ENCODE measurements at regions not wholly inside any gene's neighbourhood (a gene's known extent, or its start where the extent isn't known, plus 50 kb on each side); places are given as distances from the start of the nearest gene placed in this dataset.

GRCh38 chr12:67877727-67878126 is 111.5 kb upstream of the IFNG-AS1 start:
- H3K9me2 ChIP-seq: no peaks in the 10 kb centered on the region
- H3K4me2 ChIP-seq: no peak overlapping the region
- H3K27ac ChIP-seq (ENCODE audit: low read depth in 2 of 2, low read length in 1 of 2): no peak overlapping the region
- no peaks in the 10 kb centered on the region for H3K79me2 ChIP-seq (ENCODE audit: insufficient read depth)
- POLR2A ChIA-PET: no interaction called here
- no peaks in the 10 kb centered on the region for H4K20me1 ChIP-seq (ENCODE audit: insufficient read depth)
- H3K27me3 ChIP-seq (ENCODE audit: insufficient read depth): no peaks in the 10 kb centered on the region
- no peaks in the 10 kb centered on the region for H3K4me1 ChIP-seq (ENCODE audit: control insufficient read depth in 1 of 2, insufficient read depth in 2 of 2, low read depth in 1 of 2, low read length in 1 of 2)
- DNase-seq: no peak
- H3K9me3 ChIP-seq: no peaks in the 10 kb centered on the region
- CTCF ChIA-PET: interaction anchor here (1.1 kb wide), 1 partner anchor 9 kb away, joined by 3 read pairs; no protein-coding TSS in a partner anchor
- H3F3A ChIP-seq (replicated peaks; ENCODE audit: insufficient read depth): no peaks in the 10 kb centered on the region
- H2AFZ ChIP-seq (ENCODE audit: low read depth): no peak overlapping the region
- TF ChIP-seq EZH2phosphoT487 (IDR thresholded peaks at IDR 0.05; ENCODE audit: borderline replicate concordance, low read depth): no peak
- no peak for TF ChIP-seq RAD21 (IDR thresholded peaks at IDR 0.05; ENCODE audit: low read length)
- no peak for TF ChIP-seq MAX (IDR thresholded peaks at IDR 0.05; ENCODE audit: low read depth)
- no peak for TF ChIP-seq MEF2A (IDR thresholded peaks at IDR 0.05; ENCODE audit: borderline replicate concordance, low read depth)
- no peak for TF ChIP-seq NRF1 (IDR thresholded peaks at IDR 0.05; ENCODE audit: low read depth, low read length)
- no peak for TF ChIP-seq RFX5 (IDR thresholded peaks at IDR 0.05; ENCODE audit: low read length)
- no peak for TF ChIP-seq USF2 (IDR thresholded peaks at IDR 0.05; ENCODE audit: borderline replicate concordance, low read depth, low read length)
- TF ChIP-seq ELF1 (IDR thresholded peaks at IDR 0.05): no peak
- WGBS (ENCODE audit: low lambda C conversion rate): 84% methylated on average over 3 of the region's 3 CpGs
- no peaks in the 10 kb centered on the region for H3K36me3 ChIP-seq (replicated peaks in 1 of 2; ENCODE audit: control insufficient read depth in 1 of 2, insufficient read depth in 2 of 2, low read length in 1 of 2)
- H3K4me3 ChIP-seq (ENCODE audit: low read depth in 2 of 2, low read length in 1 of 2): no peak overlapping the region
- no peak overlapping the region for H3K9ac ChIP-seq

- CTCF ChIA-PET: interaction anchor here (0.6 kb wide), 1 partner anchor 12 kb away, joined by 3 read pairs; no protein-coding TSS in a partner anchor
- no peak overlapping the region for H3K9ac ChIP-seq
- no peak overlapping the region for H3K4me2 ChIP-seq
- WGBS (ENCODE audit: low lambda C conversion rate): 80% methylated on average over 5 of the region's 5 CpGs
- no peaks in the 10 kb centered on the region for H3K79me2 ChIP-seq (ENCODE audit: insufficient read depth)
- H3K27me3 ChIP-seq (ENCODE audit: insufficient read depth): no peaks in the 10 kb centered on the region
- no peaks in the 10 kb centered on the region; a peak in 1 of 4 replicates for H3K4me1 ChIP-seq (ENCODE audit: control insufficient read depth in 1 of 2, insufficient read depth in 2 of 2, low read depth in 1 of 2, low read length in 1 of 2)
- DNase-seq: no peak
- H3K36me3 ChIP-seq (replicated peaks in 1 of 2; ENCODE audit: control insufficient read depth in 1 of 2, insufficient read depth in 2 of 2, low read length in 1 of 2): no peaks in the 10 kb centered on the region
- POLR2A ChIA-PET: no interaction called here
- no peak overlapping the region for H3K4me3 ChIP-seq (ENCODE audit: low read depth in 2 of 2, low read length in 1 of 2)
- peaks cover under 1% of the 10 kb centered on the region for H3F3A ChIP-seq (replicated peaks; ENCODE audit: insufficient read depth)
- no peak overlapping the region for H2AFZ ChIP-seq (ENCODE audit: low read depth)
- no peaks in the 10 kb centered on the region for H3K9me3 ChIP-seq
- H4K20me1 ChIP-seq (ENCODE audit: insufficient read depth): no peaks in the 10 kb centered on the region
- TF ChIP-seq TAF1 (IDR thresholded peaks at IDR 0.05; ENCODE audit: borderline replicate concordance, low read depth, low read length): no peak
- no peak for TF ChIP-seq NFIC (IDR thresholded peaks at IDR 0.05; ENCODE audit: borderline replicate concordance)
- TF ChIP-seq MAX (IDR thresholded peaks at IDR 0.05; ENCODE audit: low read depth): no peak
- TF ChIP-seq FOXJ3 (CRISPR knock-in tag; IDR thresholded peaks at IDR 0.05): no peak
- TF ChIP-seq ZBTB33 (IDR thresholded peaks at IDR 0.05; ENCODE audit: borderline replicate concordance, low read depth): no peak
- TF ChIP-seq MXI1 (IDR thresholded peaks at IDR 0.05; ENCODE audit: low read depth, low read length): no peak
- no peak for TF ChIP-seq SMC3 (IDR thresholded peaks at IDR 0.05; ENCODE audit: low read depth, low read length)
- TF ChIP-seq, protein P1, sequence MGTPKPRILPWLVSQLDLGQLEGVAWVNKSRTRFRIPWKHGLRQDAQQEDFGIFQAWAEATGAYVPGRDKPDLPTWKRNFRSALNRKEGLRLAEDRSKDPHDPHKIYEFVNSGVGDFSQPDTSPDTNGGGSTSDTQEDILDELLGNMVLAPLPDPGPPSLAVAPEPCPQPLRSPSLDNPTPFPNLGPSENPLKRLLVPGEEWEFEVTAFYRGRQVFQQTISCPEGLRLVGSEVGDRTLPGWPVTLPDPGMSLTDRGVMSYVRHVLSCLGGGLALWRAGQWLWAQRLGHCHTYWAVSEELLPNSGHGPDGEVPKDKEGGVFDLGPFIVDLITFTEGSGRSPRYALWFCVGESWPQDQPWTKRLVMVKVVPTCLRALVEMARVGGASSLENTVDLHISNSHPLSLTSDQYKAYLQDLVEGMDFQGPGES (IDR thresholded peaks at IDR 0.05; ENCODE audit: low read depth, low read length): no peak
- no peak for TF ChIP-seq POLR2AphosphoS5 (IDR thresholded peaks at IDR 0.05; ENCODE audit: low read depth, low read length)
- TF ChIP-seq ELF1 (IDR thresholded peaks at IDR 0.05): no peak
- TF ChIP-seq RFX5 (IDR thresholded peaks at IDR 0.05; ENCODE audit: low read length): no peak
- TF ChIP-seq NRF1 (IDR thresholded peaks at IDR 0.05; ENCODE audit: low read depth, low read length): no peak
- TF ChIP-seq, protein P2, sequence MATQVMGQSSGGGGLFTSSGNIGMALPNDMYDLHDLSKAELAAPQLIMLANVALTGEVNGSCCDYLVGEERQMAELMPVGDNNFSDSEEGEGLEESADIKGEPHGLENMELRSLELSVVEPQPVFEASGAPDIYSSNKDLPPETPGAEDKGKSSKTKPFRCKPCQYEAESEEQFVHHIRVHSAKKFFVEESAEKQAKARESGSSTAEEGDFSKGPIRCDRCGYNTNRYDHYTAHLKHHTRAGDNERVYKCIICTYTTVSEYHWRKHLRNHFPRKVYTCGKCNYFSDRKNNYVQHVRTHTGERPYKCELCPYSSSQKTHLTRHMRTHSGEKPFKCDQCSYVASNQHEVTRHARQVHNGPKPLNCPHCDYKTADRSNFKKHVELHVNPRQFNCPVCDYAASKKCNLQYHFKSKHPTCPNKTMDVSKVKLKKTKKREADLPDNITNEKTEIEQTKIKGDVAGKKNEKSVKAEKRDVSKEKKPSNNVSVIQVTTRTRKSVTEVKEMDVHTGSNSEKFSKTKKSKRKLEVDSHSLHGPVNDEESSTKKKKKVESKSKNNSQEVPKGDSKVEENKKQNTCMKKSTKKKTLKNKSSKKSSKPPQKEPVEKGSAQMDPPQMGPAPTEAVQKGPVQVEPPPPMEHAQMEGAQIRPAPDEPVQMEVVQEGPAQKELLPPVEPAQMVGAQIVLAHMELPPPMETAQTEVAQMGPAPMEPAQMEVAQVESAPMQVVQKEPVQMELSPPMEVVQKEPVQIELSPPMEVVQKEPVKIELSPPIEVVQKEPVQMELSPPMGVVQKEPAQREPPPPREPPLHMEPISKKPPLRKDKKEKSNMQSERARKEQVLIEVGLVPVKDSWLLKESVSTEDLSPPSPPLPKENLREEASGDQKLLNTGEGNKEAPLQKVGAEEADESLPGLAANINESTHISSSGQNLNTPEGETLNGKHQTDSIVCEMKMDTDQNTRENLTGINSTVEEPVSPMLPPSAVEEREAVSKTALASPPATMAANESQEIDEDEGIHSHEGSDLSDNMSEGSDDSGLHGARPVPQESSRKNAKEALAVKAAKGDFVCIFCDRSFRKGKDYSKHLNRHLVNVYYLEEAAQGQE (IDR thresholded peaks at IDR 0.05; ENCODE audit: low read depth, low read length): no peak
- TF ChIP-seq FOSL2 (IDR thresholded peaks at IDR 0.05; ENCODE audit: borderline replicate concordance, low read depth): no peak
- no peak overlapping the region for H3K27ac ChIP-seq (ENCODE audit: low read depth in 2 of 2, low read length in 1 of 2)
- H3K9me2 ChIP-seq: no peaks in the 10 kb centered on the region
Measured at GRCh38 chr12:67879937-67880336, 109.3 kb upstream of the IFNG-AS1 start.

Measured in SK-N-SH (cell line).